Stimulated activated naive B cell treated with anti-CD40 and anti-IgM and Interleukin-4, amounts not matched to agents 10 μg/mL and 1 μg/mL and 100 μg/mL, for 72 hours (primary cell): ENCODE measurements at regions not wholly inside any gene's neighbourhood (a gene's known extent, or its start where the extent isn't known, plus 50 kb on each side); places are given as distances from the start of the nearest gene placed in this dataset.

Source experiments
- ATAC-seq, 2 donors: fragments of 150-1000 bp; cut with Tn5 transposase; replicated peaks; 2 replicates each; pipeline ENCODE4 v1.10.0; 2021; ENCODE audit warnings: moderate library complexity in 1 of 2
- DNase-seq: peaks from one replicate; pipeline ENCODE4 v3.0.0; 2021
- H3K27ac Mint-ChIP-seq: one replicate; pipeline ENCODE4 v1.8.0; 2022; ENCODE audit warnings: mild to moderate bottlenecking, mixed read lengths
- H3K27me3 Mint-ChIP-seq, 2 donors: one replicate each; pipeline ENCODE4 v1.8.0; 2022; ENCODE audit warnings: mixed read lengths in 2 of 2
- H3K36me3 Mint-ChIP-seq, 2 donors: one replicate each; pipeline ENCODE4 v1.8.0; 2022; ENCODE audit warnings: mixed read lengths in 2 of 2, mild to moderate bottlenecking in 1 of 2
- H3K4me1 Mint-ChIP-seq, 2 donors: one replicate each; pipeline ENCODE4 v1.8.0; 2022; ENCODE audit warnings: mixed read lengths in 2 of 2, mild to moderate bottlenecking in 1 of 2
- H3K4me3 Mint-ChIP-seq, 2 donors: one replicate each; pipeline ENCODE4 v1.8.0; 2022; ENCODE audit warnings: mild to moderate bottlenecking in 2 of 2, mixed read lengths in 2 of 2, moderate library complexity in 1 of 2
- H3K9me3 Mint-ChIP-seq, 2 donors: one replicate each; pipeline ENCODE4 v1.8.0; 2022; ENCODE audit warnings: mixed read lengths in 2 of 2, mild to moderate bottlenecking in 1 of 2

- DNase-seq, result no peak
- H3K27me3 Mint-ChIP-seq, result no peaks in the 10 kb centered on the region
- H3K9me3 Mint-ChIP-seq, result no peaks in the 10 kb centered on the region
- H3K4me3 Mint-ChIP-seq, result no peak overlapping the region
- no peak for ATAC-seq
- no peak overlapping the region for H3K27ac Mint-ChIP-seq
- H3K4me1 Mint-ChIP-seq, result no peaks in the 10 kb centered on the region
- H3K36me3 Mint-ChIP-seq, result no peaks in the 10 kb centered on the region
Observed at GRCh38 chr2:120916446-120916845, 180.8 kb downstream of the GLI2 start.

- no peak for ATAC-seq
- H3K4me3 Mint-ChIP-seq, result no peak overlapping the region
- H3K4me1 Mint-ChIP-seq, result no peaks in the 10 kb centered on the region
- no peak for DNase-seq
- H3K27ac Mint-ChIP-seq, result no peak overlapping the region
- H3K9me3 Mint-ChIP-seq, result no peaks in the 10 kb centered on the region
- H3K27me3 Mint-ChIP-seq, result no peaks in the 10 kb centered on the region
- H3K36me3 Mint-ChIP-seq, result no peaks in the 10 kb centered on the region
Observed at GRCh38 chr2:120917886-120918285, 182.2 kb downstream of the GLI2 start.

- Mint-ChIP-seq H3K4me3 (no peak overlapping the region), H3K4me1 (no peaks in the 10 kb centered on the region), H3K36me3 (no peaks in the 10 kb centered on the region), H3K27me3 (no peaks in the 10 kb centered on the region), H3K27ac (no peak overlapping the region), H3K9me3 (no peaks in the 10 kb centered on the region)
- no peak for DNase-seq
- no peak for ATAC-seq
Observed at GRCh38 chr2:120919216-120919615, 183.5 kb downstream of the GLI2 start.

- no peaks in the 10 kb centered on the region for H3K9me3 Mint-ChIP-seq
- no peaks in the 10 kb centered on the region for H3K4me1 Mint-ChIP-seq
- ATAC-seq (no peak), DNase-seq (no peak)
- H3K27ac Mint-ChIP-seq, result no peak overlapping the region
- H3K4me3 Mint-ChIP-seq, result no peak overlapping the region
- H3K27me3 Mint-ChIP-seq, result no peaks in the 10 kb centered on the region
- H3K36me3 Mint-ChIP-seq, result no peaks in the 10 kb centered on the region
Observed at GRCh38 chr2:120919771-120920453, 184.2 kb downstream of the GLI2 start.

GRCh38 chr2:120920454-120921148 lies 184.9 kb downstream of the GLI2 start:
- H3K27me3 Mint-ChIP-seq, result no peaks in the 10 kb centered on the region

GRCh38 chr2:120921457-120921856 lies 185.8 kb downstream of the GLI2 start:
- Mint-ChIP-seq H3K4me1 (no peaks in the 10 kb centered on the region), H3K27me3 (no peaks in the 10 kb centered on the region), H3K9me3 (no peaks in the 10 kb centered on the region), H3K27ac (no peak overlapping the region), H3K4me3 (no peak overlapping the region), H3K36me3 (no peaks in the 10 kb centered on the region)
- no peak for DNase-seq
- ATAC-seq, result no peak

More at GRCh38 chr2:120920454-120921148, 184.9 kb downstream of the GLI2 start:
- Mint-ChIP-seq H3K36me3 (no peaks in the 10 kb centered on the region), H3K27ac (no peak overlapping the region), H3K9me3 (no peaks in the 10 kb centered on the region), H3K4me1 (no peaks in the 10 kb centered on the region), H3K4me3 (no peak overlapping the region)
- DNase-seq (no peak), ATAC-seq (no peak)

- Mint-ChIP-seq H3K36me3 (no peaks in the 10 kb centered on the region), H3K4me3 (no peak overlapping the region), H3K4me1 (no peaks in the 10 kb centered on the region), H3K27ac (no peak overlapping the region), H3K27me3 (no peaks in the 10 kb centered on the region), H3K9me3 (no peaks in the 10 kb centered on the region)
- ATAC-seq (no peak), DNase-seq (no peak)
Observed at GRCh38 chr2:120922571-120923332, 187.1 kb downstream of the GLI2 start.

- ATAC-seq (no peak), DNase-seq (no peak)
- Mint-ChIP-seq H3K27me3 (no peaks in the 10 kb centered on the region), H3K27ac (no peak overlapping the region), H3K4me3 (no peak overlapping the region), H3K9me3 (no peaks in the 10 kb centered on the region), H3K36me3 (no peaks in the 10 kb centered on the region), H3K4me1 (no peaks in the 10 kb centered on the region)
Observed at GRCh38 chr2:120923426-120923825, 187.8 kb downstream of the GLI2 start.

GRCh38 chr2:120924924-120925323 lies 189.3 kb downstream of the GLI2 start:
- DNase-seq (no peak), ATAC-seq (no peak)
- H3K27me3 Mint-ChIP-seq, result no peaks in the 10 kb centered on the region
- H3K36me3 Mint-ChIP-seq, result no peaks in the 10 kb centered on the region
- no peak overlapping the region for H3K27ac Mint-ChIP-seq
- no peaks in the 10 kb centered on the region for H3K9me3 Mint-ChIP-seq
- H3K4me1 Mint-ChIP-seq, result no peaks in the 10 kb centered on the region
- H3K4me3 Mint-ChIP-seq, result no peak overlapping the region

GRCh38 chr2:120926463-120927264 lies 191.0 kb downstream of the GLI2 start:
- Mint-ChIP-seq H3K4me3 (no peak overlapping the region), H3K27me3 (no peaks in the 10 kb centered on the region), H3K36me3 (no peaks in the 10 kb centered on the region), H3K27ac (no peak overlapping the region), H3K9me3 (peaks cover 0 to 1% of the 10 kb centered on the region in 2 donors), H3K4me1 (no peaks in the 10 kb centered on the region)
- DNase-seq (no peak), ATAC-seq (no peak)

- H3K4me3 Mint-ChIP-seq, result no peak overlapping the region
- no peak for DNase-seq
- no peak for ATAC-seq
- H3K27ac Mint-ChIP-seq, result no peak overlapping the region
- H3K27me3 Mint-ChIP-seq, result no peaks in the 10 kb centered on the region
- H3K9me3 Mint-ChIP-seq, result peaks cover 0 to 1% of the 10 kb centered on the region in 2 donors
- no peaks in the 10 kb centered on the region for H3K36me3 Mint-ChIP-seq
- H3K4me1 Mint-ChIP-seq, result no peaks in the 10 kb centered on the region
Observed at GRCh38 chr2:120927265-120927628, 191.6 kb downstream of the GLI2 start.

GRCh38 chr2:120929829-120930228 lies 194.2 kb downstream of the GLI2 start:
- Mint-ChIP-seq H3K27me3 (no peaks in the 10 kb centered on the region), H3K36me3 (no peaks in the 10 kb centered on the region), H3K27ac (no peak overlapping the region), H3K4me1 (no peaks in the 10 kb centered on the region), H3K9me3 (peaks cover 0 to 1% of the 10 kb centered on the region in 2 donors), H3K4me3 (no peak overlapping the region)
- DNase-seq, result no peak
- peak in 1 of 2 donors; percentile 8 for ATAC-seq

GRCh38 chr2:120930236-120930635 lies 194.6 kb downstream of the GLI2 start:
- H3K9me3 Mint-ChIP-seq, result peaks cover 0 to 1% of the 10 kb centered on the region in 2 donors
- no peaks in the 10 kb centered on the region for H3K36me3 Mint-ChIP-seq
- DNase-seq (no peak), ATAC-seq (peak in 1 of 2 donors; percentile 10)
- no peaks in the 10 kb centered on the region for H3K4me1 Mint-ChIP-seq
- no peak overlapping the region for H3K27ac Mint-ChIP-seq
- no peak overlapping the region for H3K4me3 Mint-ChIP-seq
- H3K27me3 Mint-ChIP-seq, result no peaks in the 10 kb centered on the region

- no peaks in the 10 kb centered on the region for H3K36me3 Mint-ChIP-seq
- no peaks in the 10 kb centered on the region for H3K4me1 Mint-ChIP-seq
- no peak for DNase-seq
- no peak for ATAC-seq
- H3K27ac Mint-ChIP-seq, result no peak overlapping the region
- H3K4me3 Mint-ChIP-seq, result no peak overlapping the region
- peaks cover 0 to 1% of the 10 kb centered on the region in 2 donors for H3K9me3 Mint-ChIP-seq
- no peaks in the 10 kb centered on the region for H3K27me3 Mint-ChIP-seq
Observed at GRCh38 chr2:120930864-120931263, 195.2 kb downstream of the GLI2 start.
